SK-N-SH treated with all-trans-retinoic acid at 6 μM for 48 hours (cell line): ENCODE measurements at regions not wholly inside any gene's neighbourhood (a gene's known extent, or its start where the extent isn't known, plus 50 kb on each side); places are given as distances from the start of the nearest gene placed in this dataset.

Source experiments
- ISL1 ChIP-seq: fragments of 250-450 bp; sonication (Bioruptor Pico); IDR thresholded peaks from 2 replicates; pipeline ENCODE4 v2.1.2; 2022; ENCODE audit warnings: mild to moderate bottlenecking, moderate library complexity
- SNAI2 ChIP-seq: fragments of 250-450 bp; sonication (Bioruptor Pico); IDR thresholded peaks from 2 replicates; pipeline ENCODE4 v1.5.0; 2020; ENCODE audit warnings: mild to moderate bottlenecking, moderate library complexity
- TF ChIP-seq, protein P1 (sequence below): fragments of 250-450 bp; sonication (Bioruptor Pico); IDR thresholded peaks from 2 replicates; pipeline ENCODE4 v1.5.1; 2021; ENCODE audit warnings: mild to moderate bottlenecking, moderate library complexity

DNA sequence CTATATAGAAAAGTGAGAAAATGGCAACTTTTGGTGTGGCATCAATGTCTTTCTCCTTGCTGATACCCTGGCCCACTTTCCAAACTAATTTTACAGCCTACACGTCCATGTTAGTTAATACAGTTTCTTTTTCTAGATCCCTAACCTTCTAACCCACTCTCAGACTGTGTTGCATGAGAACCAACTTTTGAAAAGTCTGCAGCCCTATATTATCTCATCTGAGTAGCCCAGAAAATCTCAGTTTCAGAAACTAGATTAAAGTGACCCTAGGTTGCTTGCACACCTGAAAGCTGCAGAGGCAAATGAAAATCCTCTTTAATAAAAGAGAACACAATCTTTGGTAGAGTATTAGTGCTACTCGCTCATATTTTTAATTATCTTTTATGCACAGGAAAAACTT is 371.6 kb upstream of the EMCN start:
- no peak for TF ChIP-seq SNAI2
- no peak for TF ChIP-seq ISL1 (CRISPR knock-in tag)
- TF ChIP-seq, protein P1, sequence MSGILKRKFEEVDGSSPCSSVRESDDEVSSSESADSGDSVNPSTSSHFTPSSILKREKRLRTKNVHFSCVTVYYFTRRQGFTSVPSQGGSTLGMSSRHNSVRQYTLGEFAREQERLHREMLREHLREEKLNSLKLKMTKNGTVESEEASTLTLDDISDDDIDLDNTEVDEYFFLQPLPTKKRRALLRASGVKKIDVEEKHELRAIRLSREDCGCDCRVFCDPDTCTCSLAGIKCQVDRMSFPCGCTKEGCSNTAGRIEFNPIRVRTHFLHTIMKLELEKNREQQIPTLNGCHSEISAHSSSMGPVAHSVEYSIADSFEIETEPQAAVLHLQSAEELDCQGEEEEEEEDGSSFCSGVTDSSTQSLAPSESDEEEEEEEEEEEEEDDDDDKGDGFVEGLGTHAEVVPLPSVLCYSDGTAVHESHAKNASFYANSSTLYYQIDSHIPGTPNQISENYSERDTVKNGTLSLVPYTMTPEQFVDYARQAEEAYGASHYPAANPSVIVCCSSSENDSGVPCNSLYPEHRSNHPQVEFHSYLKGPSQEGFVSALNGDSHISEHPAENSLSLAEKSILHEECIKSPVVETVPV (CRISPR knock-in tag): no peak
